ENCODE measurements at regions not wholly inside any gene's neighbourhood (a gene's known extent, or its start where the extent isn't known, plus 50 kb on each side); places are given as distances from the start of the nearest gene placed in this dataset.

DNA sequence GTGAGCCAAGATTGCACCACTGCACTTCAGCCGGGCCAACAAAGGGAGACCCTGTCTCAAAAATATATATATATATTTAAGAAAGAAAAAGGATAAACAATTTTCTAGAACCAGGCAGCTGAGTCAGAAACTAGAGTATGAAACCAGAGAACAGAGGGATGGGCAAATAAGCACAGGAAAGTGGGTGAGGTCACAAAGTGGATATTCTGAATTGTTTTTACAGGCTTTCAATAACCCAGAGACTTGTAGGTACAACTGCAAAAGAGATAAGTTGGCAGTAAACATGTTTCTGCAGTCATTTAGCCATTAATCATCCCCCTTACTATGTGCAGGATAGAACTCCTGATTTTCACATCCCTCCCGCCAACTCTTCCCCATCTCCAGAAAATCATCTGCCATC lies 94.2 kb downstream of the BTG1 start:
- DNase-seq = no peak
- intact Hi-C loops (cut with DNase I) = no loop called here
- H3K27me3 ChIP-seq = no peaks in the 10 kb centered on the region

DNA sequence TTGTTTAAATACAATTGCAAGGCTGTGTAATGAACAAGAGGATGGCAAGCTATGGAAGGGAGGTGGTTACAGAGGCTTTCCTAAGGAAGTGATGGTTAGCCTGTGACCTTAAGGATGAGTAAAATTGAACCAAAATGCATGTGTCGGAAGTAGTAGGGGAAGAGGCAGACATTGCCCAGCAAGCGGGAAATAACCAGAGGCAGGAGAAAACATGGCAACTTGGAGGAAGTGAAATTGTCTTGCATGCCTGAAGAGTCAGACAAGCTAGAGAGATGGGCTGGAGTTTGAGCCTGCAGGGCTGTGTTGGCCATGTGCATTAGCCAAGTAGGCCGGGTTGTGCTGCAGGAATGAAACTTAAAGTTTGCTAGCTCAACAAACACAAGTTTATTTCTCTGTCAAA lies 96.2 kb downstream of the BTG1 start:
- intact Hi-C loops (cut with DNase I) = no loop called here
- Histone ChIP-seq H3K36me3 (no peaks in the 10 kb centered on the region), H3K4me3 (no peak overlapping the region), H3K27me3 (no peaks in the 10 kb centered on the region), H3K9me3 (no peaks in the 10 kb centered on the region), H3K27ac (no peak overlapping the region), H3K4me1 (no peaks in the 10 kb centered on the region)
- 70 to 86% methylated on average over 3 of the region's 3 CpGs for WGBS, 2 donors
- no peak for DNase-seq
- TF ChIP-seq POLR2AphosphoS5 (IDR thresholded peaks at IDR 0.05) = no peak
- TF ChIP-seq, protein P1, sequence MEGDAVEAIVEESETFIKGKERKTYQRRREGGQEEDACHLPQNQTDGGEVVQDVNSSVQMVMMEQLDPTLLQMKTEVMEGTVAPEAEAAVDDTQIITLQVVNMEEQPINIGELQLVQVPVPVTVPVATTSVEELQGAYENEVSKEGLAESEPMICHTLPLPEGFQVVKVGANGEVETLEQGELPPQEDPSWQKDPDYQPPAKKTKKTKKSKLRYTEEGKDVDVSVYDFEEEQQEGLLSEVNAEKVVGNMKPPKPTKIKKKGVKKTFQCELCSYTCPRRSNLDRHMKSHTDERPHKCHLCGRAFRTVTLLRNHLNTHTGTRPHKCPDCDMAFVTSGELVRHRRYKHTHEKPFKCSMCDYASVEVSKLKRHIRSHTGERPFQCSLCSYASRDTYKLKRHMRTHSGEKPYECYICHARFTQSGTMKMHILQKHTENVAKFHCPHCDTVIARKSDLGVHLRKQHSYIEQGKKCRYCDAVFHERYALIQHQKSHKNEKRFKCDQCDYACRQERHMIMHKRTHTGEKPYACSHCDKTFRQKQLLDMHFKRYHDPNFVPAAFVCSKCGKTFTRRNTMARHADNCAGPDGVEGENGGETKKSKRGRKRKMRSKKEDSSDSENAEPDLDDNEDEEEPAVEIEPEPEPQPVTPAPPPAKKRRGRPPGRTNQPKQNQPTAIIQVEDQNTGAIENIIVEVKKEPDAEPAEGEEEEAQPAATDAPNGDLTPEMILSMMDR (IDR thresholded peaks at IDR 0.05) = no peak
- no peak for TF ChIP-seq EP300 (IDR thresholded peaks at IDR 0.05)
- no peak for TF ChIP-seq POLR2A (IDR thresholded peaks at IDR 0.05)

More for the DNA sequence above, 94.2 kb downstream of the BTG1 start:
- no peak for TF ChIP-seq POLR2AphosphoS5 (IDR thresholded peaks at IDR 0.05)
- TF ChIP-seq EP300 (IDR thresholded peaks at IDR 0.05) = no peak
- TF ChIP-seq, protein P1 (IDR thresholded peaks at IDR 0.05) = no peak
- no peak for TF ChIP-seq POLR2A (IDR thresholded peaks at IDR 0.05)
- no peaks in the 10 kb centered on the region for H3K36me3 ChIP-seq
- WGBS, 2 donors = 95 to 99% methylated on average over 2 of the region's 2 CpGs
- H3K4me3 ChIP-seq = no peak overlapping the region
- no peaks in the 10 kb centered on the region for H3K9me3 ChIP-seq
- H3K4me1 ChIP-seq = no peaks in the 10 kb centered on the region
- H3K27ac ChIP-seq = no peak overlapping the region

DNA sequence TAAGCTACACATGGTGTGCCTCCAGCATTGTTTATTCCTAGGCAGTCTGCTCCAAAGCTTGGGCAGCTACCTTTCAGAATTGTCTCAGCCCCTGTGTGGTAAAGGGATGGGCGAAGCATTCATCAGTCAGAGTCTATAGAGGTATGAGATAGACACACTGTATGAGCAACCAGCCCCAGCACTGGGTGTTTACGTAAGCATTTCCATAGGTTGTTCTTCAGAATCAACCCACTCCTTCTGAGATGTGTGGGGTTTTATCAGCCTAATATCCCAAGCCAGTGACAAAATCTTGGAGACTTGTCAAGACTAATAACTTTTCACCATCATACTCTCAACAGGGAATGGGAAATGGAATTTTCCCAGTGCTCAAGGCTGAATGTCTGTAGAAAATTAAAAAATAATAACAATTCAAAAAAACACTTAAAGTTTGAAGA lies 98.2 kb downstream of the BTG1 start:
- H3K4me3 ChIP-seq = no peak overlapping the region
- H3K36me3 ChIP-seq = no peaks in the 10 kb centered on the region
- no peak overlapping the region for H3K27ac ChIP-seq
- TF ChIP-seq POLR2AphosphoS5 (IDR thresholded peaks at IDR 0.05) (no peak), EP300 (IDR thresholded peaks at IDR 0.05) (no peak), POLR2A (IDR thresholded peaks at IDR 0.05) (no peak)
- TF ChIP-seq, protein P1 (IDR thresholded peaks at IDR 0.05) = no peak
- no peaks in the 10 kb centered on the region for H3K27me3 ChIP-seq
- H3K4me1 ChIP-seq = no peaks in the 10 kb centered on the region
- 96 to 98% methylated on average over 2 of the region's 2 CpGs for WGBS, 2 donors
- H3K9me3 ChIP-seq = no peaks in the 10 kb centered on the region
- intact Hi-C loops (cut with DNase I) = no loop called here
- DNase-seq = no peak

DNA sequence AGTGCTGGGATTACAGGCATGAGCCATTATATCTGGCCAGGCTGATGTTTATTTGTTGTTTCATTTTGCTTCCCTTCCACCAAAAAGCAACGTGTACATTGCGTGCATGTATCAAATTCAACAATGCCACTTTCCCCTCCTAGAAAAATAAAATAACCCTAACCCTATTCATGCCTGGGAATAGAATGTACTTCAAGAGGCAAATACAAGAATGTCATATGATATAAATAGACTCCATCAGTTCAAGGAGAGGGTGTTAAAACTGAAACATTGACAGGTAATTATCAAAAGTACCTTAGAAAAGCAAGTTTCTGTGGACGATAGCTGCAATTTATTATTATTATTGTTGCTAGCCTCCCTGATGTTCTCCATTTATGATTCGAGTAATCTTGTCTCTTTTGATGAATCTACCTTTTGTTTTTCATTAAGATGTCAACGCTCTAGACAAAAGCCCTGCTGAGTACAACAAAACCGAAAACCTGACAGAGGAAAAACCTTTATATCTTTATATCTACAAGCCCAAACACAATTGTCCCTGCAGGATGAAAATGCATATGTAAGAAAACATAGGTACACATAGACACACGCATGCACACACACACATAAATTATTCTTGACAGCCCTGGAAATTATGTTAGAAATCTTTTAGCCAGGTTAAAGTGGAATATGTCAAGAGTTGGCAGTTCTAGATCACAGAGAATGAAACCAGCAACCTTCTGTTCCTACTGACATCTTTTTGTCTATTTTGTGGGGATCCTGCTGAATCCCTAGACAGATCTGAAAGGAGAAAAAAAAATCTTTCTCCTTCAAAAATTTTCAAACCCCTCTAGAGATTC lies 98.9 kb downstream of the BTG1 start:
- no peak for DNase-seq
- H3K9me3 ChIP-seq = no peaks in the 10 kb centered on the region
- H3K27ac ChIP-seq = no peak overlapping the region
- no peak for TF ChIP-seq POLR2AphosphoS5 (IDR thresholded peaks at IDR 0.05)
- no peak for TF ChIP-seq POLR2A (IDR thresholded peaks at IDR 0.05)
- TF ChIP-seq EP300 (IDR thresholded peaks at IDR 0.05) = no peak
- TF ChIP-seq, protein P1 (IDR thresholded peaks at IDR 0.05) = no peak
- 86 to 92% methylated on average over 7 of the region's 7 CpGs for WGBS, 2 donors
- H3K27me3 ChIP-seq = no peaks in the 10 kb centered on the region
- no peaks in the 10 kb centered on the region for H3K4me1 ChIP-seq
- no peaks in the 10 kb centered on the region for H3K36me3 ChIP-seq
- H3K4me3 ChIP-seq = no peak overlapping the region
- intact Hi-C loops (cut with DNase I) = no loop called here

Data from sigmoid colon (tissue), 6 donors.